ENCODE measurements at regions not wholly inside any gene's neighbourhood (a gene's known extent, or its start where the extent isn't known, plus 50 kb on each side); places are given as distances from the start of the nearest gene placed in this dataset.

DNA sequence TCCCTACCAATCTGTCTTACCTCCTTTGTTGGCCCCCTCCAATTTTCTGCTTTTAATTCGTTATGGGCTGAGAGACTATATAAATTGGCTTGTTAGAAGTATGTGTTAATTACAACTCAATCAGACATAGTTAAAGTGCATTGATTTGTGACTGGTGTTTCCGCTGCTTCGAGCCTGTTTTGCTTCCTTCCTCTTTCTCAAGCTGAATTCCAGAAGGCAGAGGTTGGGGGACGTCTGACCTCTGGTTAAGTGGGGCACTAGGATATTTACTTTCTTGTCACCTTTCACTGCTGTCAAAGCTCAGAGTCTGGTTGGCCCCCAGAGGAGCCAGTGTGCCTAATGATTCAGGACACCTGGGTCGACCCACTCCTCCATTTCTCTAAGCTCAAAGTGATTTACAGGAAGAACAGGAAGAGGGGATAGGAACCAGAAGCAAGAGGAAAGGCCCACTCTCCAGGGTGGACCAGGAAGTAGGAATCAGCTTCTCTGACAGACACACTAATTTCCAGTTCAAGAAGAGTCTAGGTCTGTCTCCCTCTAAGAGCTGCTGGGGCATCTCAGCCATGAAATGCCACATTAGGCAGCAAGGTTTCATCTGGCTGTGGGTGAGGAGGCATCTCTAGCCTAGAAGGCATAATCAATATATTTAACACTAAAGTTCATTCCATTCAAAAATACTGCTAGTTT is 397.2 kb upstream of the NPVF start:
- TF ChIP-seq CTCF (IDR thresholded peaks at IDR 0.05; ENCODE audit: borderline replicate concordance, extremely low read depth, low read length, poor library complexity, severe bottlenecking), result no peak
- TF ChIP-seq EZH2 (IDR thresholded peaks at IDR 0.05; ENCODE audit: borderline replicate concordance, low read depth, low read length, severe bottlenecking), result no peak
